Breast epithelium (tissue), 3 donors: ENCODE measurements at regions not wholly inside any gene's neighbourhood (a gene's known extent, or its start where the extent isn't known, plus 50 kb on each side); places are given as distances from the start of the nearest gene placed in this dataset.

ENCODE experiments used
- POLR2A ChIP-seq: fragments of 450-650 bp; IDR thresholded peaks from one replicate; pipeline ENCODE4 v1.6.1; 2016; ENCODE audit warnings: antibody characterized with exemption, mild to moderate bottlenecking, moderate library complexity
- POLR2AphosphoS5 ChIP-seq, 3 donors: sonication (generic); formaldehyde crosslinking; IDR thresholded peaks; one replicate each; pipeline ENCODE4 v1.6.1; 2017; ENCODE audit warnings: antibody characterized with exemption in 3 of 3
- TF ChIP-seq, protein P1 (sequence below), 3 donors: fragments of 450-650 bp; IDR thresholded peaks; one replicate each; pipeline ENCODE4 v1.5.1; 2016 to 2017; ENCODE audit warnings: antibody characterized with exemption in 3 of 3, mild to moderate bottlenecking in 3 of 3, moderate library complexity in 3 of 3

DNA sequence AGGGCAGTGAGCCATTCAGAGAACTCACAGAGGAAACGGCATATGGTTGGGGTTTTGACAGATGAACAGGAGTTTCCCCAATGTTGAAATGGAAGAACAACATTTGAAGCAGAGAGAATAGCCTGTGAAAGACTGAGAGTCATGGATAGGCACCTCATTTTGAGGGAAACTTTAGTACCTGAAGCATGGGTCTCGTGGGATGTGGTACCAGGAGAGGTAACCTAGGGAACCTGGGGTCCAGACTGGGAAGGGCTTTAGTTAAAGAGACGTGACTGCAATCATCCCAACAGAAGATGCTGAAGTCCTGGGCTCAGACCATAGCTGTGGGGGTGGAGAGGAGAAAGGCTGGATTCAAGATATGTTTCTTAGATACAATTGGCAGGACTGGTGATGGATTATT, 137.8 kb upstream of the CCL2 start:
- TF ChIP-seq, protein P1, sequence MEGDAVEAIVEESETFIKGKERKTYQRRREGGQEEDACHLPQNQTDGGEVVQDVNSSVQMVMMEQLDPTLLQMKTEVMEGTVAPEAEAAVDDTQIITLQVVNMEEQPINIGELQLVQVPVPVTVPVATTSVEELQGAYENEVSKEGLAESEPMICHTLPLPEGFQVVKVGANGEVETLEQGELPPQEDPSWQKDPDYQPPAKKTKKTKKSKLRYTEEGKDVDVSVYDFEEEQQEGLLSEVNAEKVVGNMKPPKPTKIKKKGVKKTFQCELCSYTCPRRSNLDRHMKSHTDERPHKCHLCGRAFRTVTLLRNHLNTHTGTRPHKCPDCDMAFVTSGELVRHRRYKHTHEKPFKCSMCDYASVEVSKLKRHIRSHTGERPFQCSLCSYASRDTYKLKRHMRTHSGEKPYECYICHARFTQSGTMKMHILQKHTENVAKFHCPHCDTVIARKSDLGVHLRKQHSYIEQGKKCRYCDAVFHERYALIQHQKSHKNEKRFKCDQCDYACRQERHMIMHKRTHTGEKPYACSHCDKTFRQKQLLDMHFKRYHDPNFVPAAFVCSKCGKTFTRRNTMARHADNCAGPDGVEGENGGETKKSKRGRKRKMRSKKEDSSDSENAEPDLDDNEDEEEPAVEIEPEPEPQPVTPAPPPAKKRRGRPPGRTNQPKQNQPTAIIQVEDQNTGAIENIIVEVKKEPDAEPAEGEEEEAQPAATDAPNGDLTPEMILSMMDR (IDR thresholded peaks at IDR 0.05), result no peak
- no peak for TF ChIP-seq POLR2A
- TF ChIP-seq POLR2AphosphoS5 (IDR thresholded peaks at IDR 0.05), result no peak
